ENCODE measurements at regions not wholly inside any gene's neighbourhood (a gene's known extent, or its start where the extent isn't known, plus 50 kb on each side); places are given as distances from the start of the nearest gene placed in this dataset.
"Not testable (repeated sequence)": the region's sequence is repeated elsewhere in the genome, so short reads cannot be mapped to it uniquely, and the experiment has no call there.

- no peak for DNase-seq
Observed at GRCh38 chr6:94902974-94903628, 674.2 kb upstream of the MANEA start.

DNA sequence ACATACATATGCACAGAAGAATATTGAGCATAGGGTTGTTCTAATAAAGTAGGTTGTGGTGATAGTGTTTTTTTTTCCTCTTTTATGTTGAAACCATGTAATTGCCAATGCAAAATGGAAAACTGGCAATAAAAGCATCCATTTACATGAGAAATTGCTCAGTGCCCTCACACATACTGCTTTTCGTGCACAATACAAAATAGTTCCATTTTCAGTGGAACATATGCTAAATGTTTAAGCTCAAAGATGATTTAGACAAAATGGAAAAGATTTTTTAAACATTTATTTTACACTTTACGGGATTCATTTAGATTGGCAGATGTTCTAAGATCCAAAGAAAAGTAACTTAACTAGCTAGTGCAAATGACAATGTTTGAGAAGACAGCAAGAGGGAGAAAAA is 678.1 kb upstream of the MANEA start:
- no peak for DNase-seq

DNA sequence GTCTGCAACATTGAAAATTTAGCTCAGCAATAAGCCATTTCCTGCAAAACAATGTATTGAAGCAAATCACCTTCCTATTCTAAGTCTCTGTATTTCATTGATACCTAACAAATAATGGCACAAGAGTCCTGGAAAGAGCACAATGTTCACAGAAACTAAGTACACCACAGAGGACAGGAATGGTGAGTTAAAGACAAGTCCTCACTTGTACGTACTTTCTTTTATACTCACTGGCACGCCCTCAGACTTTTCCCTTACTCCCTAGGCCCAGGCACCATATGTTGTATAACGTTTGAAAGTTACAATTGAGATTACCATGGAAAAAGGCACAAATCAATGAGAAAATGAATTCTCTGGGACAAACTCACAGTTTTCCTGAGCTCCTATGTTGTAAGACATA is 683.0 kb upstream of the MANEA start:
- DNase-seq: no peak

DNA sequence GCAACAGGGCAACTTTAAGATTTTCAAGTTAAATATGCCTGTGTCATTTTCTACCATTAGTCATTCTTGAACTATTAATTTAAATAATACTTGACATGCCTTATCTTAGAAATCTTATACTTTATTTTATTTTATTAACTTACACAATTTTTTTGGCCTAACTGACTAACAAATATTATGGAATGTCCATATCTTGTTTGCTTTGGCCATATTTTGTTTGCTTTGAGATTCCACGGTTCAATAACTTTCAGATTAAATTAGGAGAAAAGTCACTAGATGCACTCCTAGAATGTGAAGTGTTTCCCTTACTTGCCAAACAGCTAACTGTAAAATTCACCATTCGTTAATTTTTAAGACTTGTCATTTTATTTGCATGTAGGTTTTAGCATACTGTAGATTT is 684.0 kb upstream of the MANEA start:
- DNase-seq: no peak

- not testable (repeated sequence) for DNase-seq
Observed at GRCh38 chr6:94873819-94874218, 703.5 kb upstream of the MANEA start.

GRCh38 chr6:94862112-94862511 is 715.2 kb upstream of the MANEA start:
- DNase-seq: no peak

DNA sequence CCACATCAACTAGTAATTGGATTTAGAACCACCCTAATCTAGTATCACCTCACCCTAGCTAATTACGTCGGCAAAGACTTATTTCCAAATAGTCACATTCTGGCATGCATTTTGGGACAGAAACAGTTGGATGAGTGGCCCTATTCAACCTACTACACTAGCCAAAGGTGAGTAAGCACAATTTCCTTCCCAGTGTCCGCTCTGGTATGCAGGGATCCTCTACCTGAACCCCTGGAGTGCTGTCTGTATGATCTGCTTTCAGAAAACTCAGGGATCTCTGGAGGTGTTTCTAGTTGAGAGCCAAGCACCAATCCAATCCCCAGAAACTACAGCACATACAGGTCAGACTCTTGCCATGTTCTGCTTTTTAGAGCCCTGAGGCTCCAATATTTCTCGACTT is 717.4 kb upstream of the MANEA start:
- DNase-seq: no peak

DNA sequence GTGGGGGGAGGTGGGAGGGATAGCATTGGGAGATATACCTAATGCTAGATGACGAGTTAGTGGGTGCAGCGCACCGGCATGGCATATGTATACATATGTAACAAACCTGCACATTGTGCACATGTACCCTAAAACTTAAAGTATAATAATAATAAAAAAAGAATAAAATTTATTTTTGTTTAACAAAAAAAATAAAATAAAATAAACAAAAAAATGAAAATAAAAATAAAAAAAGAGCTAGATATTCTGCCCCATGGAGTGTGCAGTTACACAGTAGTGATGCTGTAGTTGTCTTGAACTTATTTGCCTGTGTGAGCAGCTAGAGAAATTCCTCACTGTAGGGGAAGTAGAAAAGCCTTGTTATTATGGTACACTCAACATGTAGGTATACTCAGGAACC is 720.3 kb upstream of the MANEA start:
- DNase-seq: not testable (repeated sequence)

DNA sequence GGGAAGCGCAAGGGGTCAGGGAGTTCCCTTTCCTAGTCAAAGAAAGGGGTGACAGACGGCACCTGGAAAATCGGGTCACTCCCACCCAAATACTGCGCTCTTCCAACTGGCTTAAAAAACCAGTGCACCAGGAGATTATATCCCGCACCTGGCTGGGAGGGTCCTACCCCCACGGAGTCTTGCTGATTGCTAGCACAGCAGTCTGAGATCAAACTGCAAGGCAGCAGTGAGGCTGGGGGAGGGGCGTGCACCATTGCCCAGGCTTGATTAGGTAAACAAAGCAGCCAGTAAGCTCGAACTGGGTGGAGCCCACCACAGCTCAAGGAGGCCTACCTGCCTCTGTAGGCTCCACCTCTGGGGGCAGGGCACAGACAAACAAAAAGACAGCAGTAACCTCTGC is 726.0 kb upstream of the MANEA start:
- not testable (repeated sequence) for DNase-seq

DNA sequence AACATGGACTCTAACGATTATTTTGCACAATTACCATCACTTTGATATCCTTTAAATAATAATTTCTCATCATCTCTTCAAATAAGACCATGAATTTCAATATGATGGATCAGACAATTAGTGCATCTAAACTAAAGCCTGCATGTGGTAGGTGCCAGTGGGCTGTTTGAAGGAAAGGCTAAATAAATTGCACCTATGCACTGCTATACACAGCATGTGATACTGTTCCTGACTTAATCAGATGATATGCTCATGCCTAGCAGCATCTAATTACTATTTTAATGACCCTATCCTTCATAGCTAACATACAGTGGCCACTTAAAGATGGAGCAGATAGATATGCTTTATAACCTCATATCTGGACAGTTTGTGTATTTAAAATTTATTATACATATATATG is 731.6 kb upstream of the MANEA start:
- no peak for DNase-seq

GRCh38 chr6:94835264-94835663 is 742.1 kb upstream of the MANEA start:
- no peak for DNase-seq

DNA sequence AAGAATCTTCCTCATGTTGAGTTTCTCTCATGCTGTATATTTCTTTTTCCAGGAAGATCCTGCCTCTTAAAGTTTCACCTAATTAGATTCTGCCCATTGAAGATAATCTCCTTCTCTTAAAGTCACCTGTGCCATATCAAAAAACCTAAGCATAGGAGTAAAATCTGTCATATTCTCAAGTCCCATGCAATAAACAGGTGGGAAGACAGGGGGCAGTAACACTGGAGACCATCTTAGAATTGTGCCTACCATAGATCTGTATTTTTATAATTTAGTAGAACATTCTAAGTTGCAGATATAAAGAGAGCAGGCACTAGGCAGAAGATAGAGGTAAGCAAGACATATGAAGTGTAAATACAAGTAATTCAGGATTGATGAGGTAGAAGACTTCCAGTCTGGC is 763.5 kb upstream of the MANEA start:
- DNase-seq: no peak

GRCh38 chr6:94801344-94801743 is 776.0 kb upstream of the MANEA start:
- no peak for DNase-seq

- no peak for DNase-seq
Observed at GRCh38 chr6:94785514-94785913, 791.8 kb upstream of the MANEA start.

DNA sequence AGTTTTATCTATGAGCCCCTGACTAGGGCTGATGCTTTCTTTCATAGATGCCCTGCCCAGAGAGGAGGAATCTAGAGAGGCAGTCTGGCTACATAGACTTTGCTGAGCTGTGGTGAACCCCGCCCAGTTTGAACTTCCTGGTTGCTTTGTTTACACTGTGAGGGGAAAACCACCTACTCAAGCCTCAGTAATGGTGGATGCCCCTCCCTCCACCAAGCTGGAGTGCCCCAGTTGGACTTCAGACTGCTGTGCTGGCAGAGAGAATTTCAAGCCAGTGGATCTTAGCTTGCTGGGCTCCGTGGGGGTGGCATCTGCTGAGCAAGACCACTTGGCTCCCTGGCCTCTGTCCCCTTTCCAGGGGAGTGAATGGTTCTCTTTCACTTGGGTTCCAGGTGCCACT is 792.3 kb upstream of the MANEA start:
- not testable (repeated sequence) for DNase-seq

DNA sequence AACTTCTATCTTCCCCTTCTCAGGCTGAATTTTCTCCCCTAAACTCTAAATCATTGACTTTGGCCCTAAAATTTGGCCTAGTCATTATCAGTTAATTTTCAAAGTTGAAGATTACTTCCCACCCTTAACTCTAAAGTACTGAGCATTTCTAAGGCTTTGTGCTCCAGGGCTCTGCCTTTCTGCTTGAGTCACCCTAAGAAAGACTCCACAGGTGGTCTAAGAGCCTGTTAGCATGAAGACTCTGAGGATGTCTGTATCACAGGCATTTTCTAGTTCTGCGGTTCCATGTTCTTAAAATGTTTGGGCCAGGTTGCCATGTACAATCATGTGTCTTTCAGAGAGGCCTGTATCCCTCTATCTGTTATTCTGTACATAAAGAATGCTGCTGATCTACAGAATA is 808.1 kb upstream of the MANEA start:
- no peak for DNase-seq

DNA sequence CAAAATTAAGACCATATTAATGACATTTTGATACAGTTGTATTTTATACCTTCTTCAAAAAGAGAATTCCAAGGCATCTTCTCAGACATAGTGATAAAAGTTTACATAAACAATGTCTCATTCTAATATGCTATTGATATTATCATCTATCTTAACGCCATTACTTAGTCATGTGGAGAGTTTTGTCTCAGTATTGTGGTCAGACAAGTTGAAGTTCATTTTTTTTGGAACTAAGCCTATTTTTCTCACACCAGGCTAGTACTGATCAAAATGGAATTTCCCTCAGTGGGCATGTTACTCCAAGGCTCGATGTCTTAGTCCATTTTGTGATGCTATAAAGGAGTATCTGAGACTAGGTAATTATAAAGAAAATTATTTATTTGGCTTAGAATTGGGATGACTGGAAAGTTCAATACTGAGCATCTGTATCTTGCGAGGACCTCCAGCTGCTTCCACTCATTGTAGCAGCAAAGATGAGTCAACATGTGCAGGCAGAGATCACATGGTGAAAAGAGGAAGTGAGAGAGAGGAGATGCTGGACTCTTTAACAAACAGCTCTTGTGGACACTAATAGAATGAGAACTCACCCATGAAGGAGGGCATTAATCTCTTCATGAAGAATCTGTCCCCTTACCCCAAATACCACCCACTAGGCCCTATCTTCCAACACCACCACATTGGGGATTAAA is 825.5 kb upstream of the MANEA start:
- no peak for DNase-seq

DNA sequence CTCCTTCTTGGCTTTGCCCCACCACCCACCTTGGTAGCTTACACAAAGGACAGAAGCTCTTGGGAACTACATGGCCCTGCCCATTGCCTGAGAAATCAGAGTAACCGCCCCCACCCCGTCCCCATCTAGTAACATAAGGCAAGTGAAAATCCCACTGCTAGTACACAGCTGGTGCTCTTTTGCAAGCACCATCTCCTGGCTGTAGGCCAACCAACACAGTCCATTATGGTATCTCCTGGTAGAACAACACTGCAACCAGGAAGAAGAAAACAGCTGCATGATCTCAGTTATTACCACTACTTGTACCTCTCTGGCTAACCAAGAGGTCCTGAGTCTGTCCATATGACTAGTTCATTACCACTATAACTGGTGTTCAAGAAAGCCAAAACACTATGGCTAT is 841.1 kb upstream of the MANEA start:
- no peak for DNase-seq

DNA sequence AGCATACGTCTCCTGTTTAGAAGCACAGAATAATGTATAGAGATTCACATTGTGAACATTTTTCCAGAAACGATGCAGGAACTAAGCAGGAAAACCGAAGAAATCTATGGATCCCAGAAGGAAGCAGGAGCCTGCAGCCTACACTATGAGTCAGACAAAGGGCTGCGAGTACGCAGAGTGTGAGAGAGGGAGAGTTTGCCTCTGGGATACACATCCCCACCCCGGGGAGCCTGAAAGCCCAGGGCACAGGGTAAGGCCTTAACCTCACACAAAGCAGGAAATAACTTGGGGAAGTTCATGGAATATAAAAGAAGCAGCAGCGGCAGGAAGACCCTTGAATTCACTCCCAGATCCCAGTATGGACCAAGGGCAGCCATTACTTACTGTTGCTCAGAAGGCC is 842.1 kb upstream of the MANEA start:
- no peak for DNase-seq

GRCh38 chr6:94734751-94735150 is 842.6 kb upstream of the MANEA start:
- DNase-seq: no peak

GRCh38 chr6:94733066-94733465 is 844.3 kb upstream of the MANEA start:
- DNase-seq: no peak

- DNase-seq: no peak
Observed at GRCh38 chr6:94727710-94728109, 849.6 kb upstream of the MANEA start.

GRCh38 chr6:94721459-94721858 is 855.9 kb upstream of the MANEA start:
- DNase-seq: no peak

GRCh38 chr6:94713446-94713845 is 863.9 kb upstream of the MANEA start:
- no peak for DNase-seq

- DNase-seq: no peak
Observed at GRCh38 chr6:94698773-94699172, 878.6 kb upstream of the MANEA start.
